Chondrocyte (in vitro differentiated cells): ENCODE measurements at regions not wholly inside any gene's neighbourhood (a gene's known extent, or its start where the extent isn't known, plus 50 kb on each side); places are given as distances from the start of the nearest gene placed in this dataset.

Experiments used
- DNase-seq: peaks from one replicate; pipeline ENCODE4 v3.0.0; 2021; ENCODE audit warnings: mixed read lengths, low spot score
- H3K27ac Mint-ChIP-seq: one replicate; pipeline ENCODE4 v1.8.0; 2021; ENCODE audit warnings: mild to moderate bottlenecking, moderate library complexity, mixed read lengths; ENCODE audit not compliant: unreplicated experiment
- H3K27me3 Mint-ChIP-seq: 2 replicates; pipeline ENCODE4 v1.8.0; 2021; ENCODE audit warnings: low read depth, mixed read lengths
- H3K36me3 Mint-ChIP-seq: 2 replicates; pipeline ENCODE4 v1.8.0; 2021; ENCODE audit warnings: low read depth, mixed read lengths
- H3K4me1 Mint-ChIP-seq: 2 replicates; pipeline ENCODE4 v1.8.0; 2021; ENCODE audit warnings: low read depth, mild to moderate bottlenecking, mixed read lengths
- H3K4me3 Mint-ChIP-seq: one replicate; pipeline ENCODE4 v1.8.0; 2021; ENCODE audit warnings: mild to moderate bottlenecking, moderate library complexity, mixed read lengths; ENCODE audit not compliant: unreplicated experiment
- H3K9me3 Mint-ChIP-seq: 2 replicates; pipeline ENCODE4 v1.8.0; 2021; ENCODE audit warnings: low read depth, mixed read lengths
- CTCF ChIP-seq: fragments of 200-600 bp; sonication (generic); IDR thresholded peaks from 2 replicates; pipeline ENCODE4 v1.5.0; 2021; ENCODE audit warnings: antibody characterized with exemption, mild to moderate bottlenecking, moderate library complexity

GRCh38 chr16:59351305-59351903 lies 617.3 kb upstream of the GOT2 start:
- DNase-seq = no peak
- TF ChIP-seq CTCF = no peak
- H3K36me3 Mint-ChIP-seq = no peaks in the 10 kb centered on the region
- H3K27me3 Mint-ChIP-seq = no peaks in the 10 kb centered on the region
- peaks cover 3% of the 10 kb centered on the region for H3K9me3 Mint-ChIP-seq
- no peak overlapping the region for H3K27ac Mint-ChIP-seq
- no peak overlapping the region for H3K4me3 Mint-ChIP-seq
- H3K4me1 Mint-ChIP-seq = no peaks in the 10 kb centered on the region

- Mint-ChIP-seq H3K4me3 (no peak overlapping the region), H3K9me3 (peaks cover 3% of the 10 kb centered on the region)
These were observed 616.6 kb upstream of the GOT2 start for GRCh38 chr16:59350670-59351069.

GRCh38 chr16:59342669-59343068 lies 608.6 kb upstream of the GOT2 start:
- DNase-seq = no peak
- no peaks in the 10 kb centered on the region for H3K9me3 Mint-ChIP-seq
- H3K27me3 Mint-ChIP-seq = peaks cover 13% of the 10 kb centered on the region
- no peak overlapping the region for H3K27ac Mint-ChIP-seq
- no peak for TF ChIP-seq CTCF
- no peaks in the 10 kb centered on the region for H3K4me1 Mint-ChIP-seq
- H3K4me3 Mint-ChIP-seq = no peak overlapping the region
- no peaks in the 10 kb centered on the region for H3K36me3 Mint-ChIP-seq

More at GRCh38 chr16:59350670-59351069, 616.6 kb upstream of the GOT2 start:
- Mint-ChIP-seq H3K27ac (no peak overlapping the region), H3K4me1 (no peaks in the 10 kb centered on the region), H3K27me3 (peaks cover 4% of the 10 kb centered on the region), H3K36me3 (no peaks in the 10 kb centered on the region)
- no peak for TF ChIP-seq CTCF
- DNase-seq = no peak

- Mint-ChIP-seq H3K9me3 (no peaks in the 10 kb centered on the region), H3K27me3 (peaks cover 13% of the 10 kb centered on the region), H3K27ac (no peak overlapping the region), H3K4me3 (no peak overlapping the region), H3K4me1 (no peaks in the 10 kb centered on the region), H3K36me3 (no peaks in the 10 kb centered on the region)
- TF ChIP-seq CTCF = peak; percentile 47
- no peak for DNase-seq
These were observed 607.3 kb upstream of the GOT2 start for GRCh38 chr16:59341368-59341767.

GRCh38 chr16:59339871-59340270 lies 605.8 kb upstream of the GOT2 start:
- no peak for TF ChIP-seq CTCF
- Mint-ChIP-seq H3K27ac (no peak overlapping the region), H3K4me3 (no peak overlapping the region), H3K9me3 (no peaks in the 10 kb centered on the region), H3K36me3 (no peaks in the 10 kb centered on the region), H3K27me3 (peaks cover 9% of the 10 kb centered on the region), H3K4me1 (no peaks in the 10 kb centered on the region)
- DNase-seq = no peak
